Prostate gland (tissue), 2 donors: ENCODE measurements at regions not wholly inside any gene's neighbourhood (a gene's known extent, or its start where the extent isn't known, plus 50 kb on each side); places are given as distances from the start of the nearest gene placed in this dataset.

Experiments
- DNase-seq: peaks from one replicate; pipeline ENCODE4 v3.0.0-alpha.2; 2019; ENCODE audit warnings: low spot score
- H3K27ac ChIP-seq, 2 donors: fragments of 200-600 bp; sonication (generic); 2 replicates each; pipeline ENCODE4 v1.5.1; 2017 to 2019
- H3K27me3 ChIP-seq: fragments of 200-600 bp; sonication (generic); replicated peaks from 2 replicates; pipeline ENCODE4 v1.5.1; 2019; ENCODE audit not compliant: insufficient read depth
- H3K36me3 ChIP-seq, 2 donors: fragments of 200-600 bp; sonication (generic); 1 replicate in 1 of 2; 2 replicates in 1 of 2; pipeline versions ENCODE4 v1.5.1 to v1.8.1; 2017 to 2019
- H3K4me1 ChIP-seq: fragments of 200-600 bp; sonication (generic); replicated peaks from 2 replicates; pipeline ENCODE4 v1.5.1; 2019
- H3K4me3 ChIP-seq, 2 donors: fragments of 200-600 bp; sonication (generic); 2 replicates each; pipeline ENCODE4 v1.5.1; 2017 to 2019
- H3K9me3 ChIP-seq: fragments of 200-600 bp; sonication (generic); 2 replicates; pipeline ENCODE4 v1.5.1; 2017
- CTCF ChIP-seq, 4 experiments: fragments of 200-600 bp in 2 of 4; fragments of 450-650 bp in 2 of 4; sonication (generic) in 2 of 4; IDR thresholded peaks; 1 replicate in 3 of 4; 2 replicates in 1 of 4; pipeline ENCODE4 v1.5.1; 2016 to 2019; ENCODE audit warnings: antibody characterized with exemption in 4 of 4, mild to moderate bottlenecking in 2 of 4, moderate library complexity in 2 of 4
- POLR2A ChIP-seq: fragments of 450-650 bp; IDR thresholded peaks from one replicate; pipeline ENCODE4 v1.6.1; 2016; ENCODE audit warnings: antibody characterized with exemption, mild to moderate bottlenecking
- POLR2AphosphoS5 ChIP-seq: sonication (generic); formaldehyde crosslinking; IDR thresholded peaks from one replicate; pipeline ENCODE4 v1.6.1; 2017; ENCODE audit warnings: antibody characterized with exemption
- WGBS: methylation state at CpG from one replicate; pipeline ENCODE4 v1.1.5; 2018; 5-methylcytosine and 5-hydroxymethylcytosine counted together
- intact Hi-C: fragments of 100-400 bp; cut with DNase I; formaldehyde crosslinking; loops from one replicate; pipeline ENCODE4 v1.14.2; 2022

- Histone ChIP-seq H3K4me1 (no peaks in the 10 kb centered on the region), H3K36me3 (no peaks in the 10 kb centered on the region), H3K27me3 (no peaks in the 10 kb centered on the region), H3K4me3 (no peak overlapping the region), H3K27ac (no peak overlapping the region), H3K9me3 (no peaks in the 10 kb centered on the region)
- TF ChIP-seq CTCF (IDR thresholded peaks at IDR 0.05) (no peak), POLR2AphosphoS5 (no peak), POLR2A (no peak)
- WGBS: 79% methylated on average over 2 of the region's 2 CpGs
- no peak for DNase-seq
- intact Hi-C loops: no loop called here
Observed at GRCh38 chr1:194133152-194133551, 946.7 kb upstream of the B3GALT2 start.

- Histone ChIP-seq H3K4me1 (no peaks in the 10 kb centered on the region), H3K27me3 (no peaks in the 10 kb centered on the region), H3K36me3 (no peaks in the 10 kb centered on the region), H3K9me3 (no peaks in the 10 kb centered on the region), H3K4me3 (no peak overlapping the region), H3K27ac (no peak overlapping the region)
- DNase-seq: no peak
- TF ChIP-seq CTCF (IDR thresholded peaks at IDR 0.05) (no peak), POLR2AphosphoS5 (no peak)
- WGBS: 94% methylated on average over 22 of the region's 22 CpGs
- intact Hi-C loops: no loop called here
Observed at GRCh38 chr1:194118086-194118485, 931.7 kb upstream of the B3GALT2 start.

GRCh38 chr1:194117582-194117981 lies 931.2 kb upstream of the B3GALT2 start:
- no peaks in the 10 kb centered on the region for H3K9me3 ChIP-seq
- intact Hi-C loops: no loop called here
- no peak overlapping the region for H3K27ac ChIP-seq
- H3K4me1 ChIP-seq: no peaks in the 10 kb centered on the region
- no peaks in the 10 kb centered on the region for H3K27me3 ChIP-seq
- no peaks in the 10 kb centered on the region for H3K36me3 ChIP-seq
- no peak for TF ChIP-seq POLR2AphosphoS5
- no peak for TF ChIP-seq CTCF (IDR thresholded peaks at IDR 0.05)
- TF ChIP-seq POLR2A: no peak
- WGBS: 79% methylated on average over 8 of the region's 8 CpGs
- no peak for DNase-seq
- H3K4me3 ChIP-seq: no peak overlapping the region

- H3K27ac ChIP-seq: no peak overlapping the region
- no peak for DNase-seq
- TF ChIP-seq POLR2A (no peak), CTCF (IDR thresholded peaks at IDR 0.05) (no peak), POLR2AphosphoS5 (no peak)
- H3K27me3 ChIP-seq: no peaks in the 10 kb centered on the region
- no peaks in the 10 kb centered on the region for H3K4me1 ChIP-seq
- H3K36me3 ChIP-seq: no peaks in the 10 kb centered on the region
- no peaks in the 10 kb centered on the region for H3K9me3 ChIP-seq
- intact Hi-C loops: no loop called here
- no peak overlapping the region for H3K4me3 ChIP-seq
- 62% methylated on average over 3 of the region's 3 CpGs for WGBS
Observed at GRCh38 chr1:194114288-194114687, 927.9 kb upstream of the B3GALT2 start.

- H3K9me3 ChIP-seq: no peaks in the 10 kb centered on the region
- no peaks in the 10 kb centered on the region for H3K27me3 ChIP-seq
- 76% methylated on average over 2 of the region's 2 CpGs for whole genome bisulfite sequencing
- intact Hi-C loops: no loop called here
- H3K27ac ChIP-seq: no peak overlapping the region
- TF ChIP-seq POLR2AphosphoS5 (no peak), POLR2A (no peak), CTCF (IDR thresholded peaks at IDR 0.05) (no peak)
- no peak for DNase-seq
- no peaks in the 10 kb centered on the region for H3K36me3 ChIP-seq
- no peak overlapping the region for H3K4me3 ChIP-seq
- H3K4me1 ChIP-seq: no peaks in the 10 kb centered on the region
Observed at GRCh38 chr1:194105381-194105780, 919.0 kb upstream of the B3GALT2 start.
